ENCODE measurements at regions not wholly inside any gene's neighbourhood (a gene's known extent, or its start where the extent isn't known, plus 50 kb on each side); places are given as distances from the start of the nearest gene placed in this dataset.

DNA sequence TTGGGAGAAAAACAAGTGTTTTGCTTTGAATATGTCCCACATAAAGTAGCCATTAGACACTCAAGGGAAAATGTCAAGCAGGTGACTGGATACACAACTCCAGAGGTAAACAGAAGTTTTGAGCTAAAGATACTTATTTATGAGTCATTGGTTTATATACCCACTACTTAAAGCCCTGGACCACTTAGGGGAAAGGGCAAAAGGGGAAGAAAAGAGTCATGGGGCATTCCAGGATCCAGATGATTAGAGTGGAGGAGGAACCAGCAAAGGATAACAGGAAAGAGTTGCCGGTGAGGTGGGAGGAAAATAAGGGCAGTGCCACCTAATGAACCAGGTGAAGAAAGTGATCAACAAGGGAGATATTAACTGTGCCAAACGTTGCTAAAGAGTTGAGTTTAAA lies 254.2 kb upstream of the NR4A3 start:
- TF ChIP-seq, protein P1, sequence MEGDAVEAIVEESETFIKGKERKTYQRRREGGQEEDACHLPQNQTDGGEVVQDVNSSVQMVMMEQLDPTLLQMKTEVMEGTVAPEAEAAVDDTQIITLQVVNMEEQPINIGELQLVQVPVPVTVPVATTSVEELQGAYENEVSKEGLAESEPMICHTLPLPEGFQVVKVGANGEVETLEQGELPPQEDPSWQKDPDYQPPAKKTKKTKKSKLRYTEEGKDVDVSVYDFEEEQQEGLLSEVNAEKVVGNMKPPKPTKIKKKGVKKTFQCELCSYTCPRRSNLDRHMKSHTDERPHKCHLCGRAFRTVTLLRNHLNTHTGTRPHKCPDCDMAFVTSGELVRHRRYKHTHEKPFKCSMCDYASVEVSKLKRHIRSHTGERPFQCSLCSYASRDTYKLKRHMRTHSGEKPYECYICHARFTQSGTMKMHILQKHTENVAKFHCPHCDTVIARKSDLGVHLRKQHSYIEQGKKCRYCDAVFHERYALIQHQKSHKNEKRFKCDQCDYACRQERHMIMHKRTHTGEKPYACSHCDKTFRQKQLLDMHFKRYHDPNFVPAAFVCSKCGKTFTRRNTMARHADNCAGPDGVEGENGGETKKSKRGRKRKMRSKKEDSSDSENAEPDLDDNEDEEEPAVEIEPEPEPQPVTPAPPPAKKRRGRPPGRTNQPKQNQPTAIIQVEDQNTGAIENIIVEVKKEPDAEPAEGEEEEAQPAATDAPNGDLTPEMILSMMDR (IDR thresholded peaks at IDR 0.05) = no peak
- Histone ChIP-seq H3K9me3 (no peaks in the 10 kb centered on the region), H3K4me1 (ENCODE audit: low read depth) (no peaks in the 10 kb centered on the region), H3K36me3 (ENCODE audit: low read depth) (no peaks in the 10 kb centered on the region), H3K4me3 (no peak overlapping the region)
- DNase-seq (no peak), ATAC-seq (no peak)
- intact Hi-C loops (cut with DNase I, micrococcal nuclease) = no loop called here

GRCh38 chr9:99569840-99570239 lies 251.8 kb upstream of the NR4A3 start:
- intact Hi-C loops (cut with DNase I, micrococcal nuclease) = no loop called here
- Histone ChIP-seq H3K36me3 (ENCODE audit: low read depth) (no peaks in the 10 kb centered on the region), H3K9me3 (no peaks in the 10 kb centered on the region), H3K4me1 (ENCODE audit: low read depth) (no peaks in the 10 kb centered on the region), H3K4me3 (no peak overlapping the region)
- ATAC-seq (no peak), DNase-seq (no peak)
- TF ChIP-seq, protein P1 (IDR thresholded peaks at IDR 0.05) = no peak

DNA sequence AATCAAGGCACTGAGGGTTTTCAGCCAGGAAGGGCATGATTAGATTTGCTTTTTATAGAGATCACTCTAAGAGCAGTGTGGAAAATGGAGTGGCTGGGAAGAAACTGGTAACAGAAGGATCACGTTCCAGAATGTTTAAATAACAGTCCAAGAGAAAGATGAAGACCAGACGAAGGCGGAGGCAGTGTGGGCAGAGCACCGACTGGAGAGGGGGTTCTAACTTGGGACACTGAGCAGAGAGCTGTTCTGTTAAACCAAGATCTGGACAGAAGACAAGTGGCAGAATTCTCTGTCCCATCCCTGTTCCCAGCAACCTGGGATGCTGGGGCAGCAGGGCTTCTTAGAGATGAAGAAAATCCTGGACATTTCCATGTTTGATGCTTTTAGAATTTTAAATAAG lies 249.1 kb upstream of the NR4A3 start:
- H3K4me1 ChIP-seq (ENCODE audit: low read depth) = no peaks in the 10 kb centered on the region
- ATAC-seq (no peak), DNase-seq (no peak)
- no peaks in the 10 kb centered on the region for H3K9me3 ChIP-seq
- H3K36me3 ChIP-seq (ENCODE audit: low read depth) = no peaks in the 10 kb centered on the region
- H3K4me3 ChIP-seq = no peak overlapping the region
- TF ChIP-seq, protein P1 (IDR thresholded peaks at IDR 0.05) = no peak
- intact Hi-C loops (cut with DNase I, micrococcal nuclease) = no loop called here

DNA sequence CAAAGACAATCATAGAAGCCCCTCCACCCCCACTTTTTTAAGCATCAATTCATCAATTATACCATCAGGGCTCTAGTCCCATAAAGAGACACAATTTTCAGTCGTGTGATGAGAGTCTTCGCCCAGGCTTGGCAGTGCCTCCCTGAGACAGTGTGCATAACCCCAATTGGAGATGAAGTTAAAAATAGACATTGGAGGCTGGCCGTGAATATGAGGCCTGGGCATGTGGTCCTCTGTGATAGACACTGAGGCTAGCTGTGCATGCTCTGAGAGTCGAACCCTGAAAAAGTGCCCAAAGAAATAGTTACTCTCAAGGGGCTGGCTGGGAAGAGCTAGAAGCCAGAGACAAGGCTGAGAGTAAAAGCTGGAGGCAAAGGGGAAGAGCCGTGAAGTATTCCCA lies 248.6 kb upstream of the NR4A3 start:
- DNase-seq (no peak), ATAC-seq (no peak)

DNA sequence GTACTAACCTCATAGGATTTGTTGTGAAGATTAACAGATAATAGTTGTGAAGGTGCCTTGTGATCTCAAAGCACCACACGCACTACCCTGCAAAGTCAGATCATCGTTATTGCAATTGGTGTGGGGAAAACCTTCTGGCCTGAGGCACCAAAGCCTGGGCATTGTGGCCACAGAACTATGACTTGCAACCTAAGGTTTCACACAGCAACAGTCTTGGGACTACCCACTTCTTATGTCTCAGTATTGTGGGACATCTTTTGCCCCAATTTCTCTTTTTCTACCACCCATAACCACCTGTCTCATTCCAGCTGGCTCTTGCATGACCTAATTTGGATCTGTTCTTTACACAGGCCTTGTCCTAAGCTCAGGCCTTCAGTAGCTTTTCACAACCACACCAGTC lies 247.8 kb upstream of the NR4A3 start:
- TF ChIP-seq, protein P1 (IDR thresholded peaks at IDR 0.05) = no peak
- DNase-seq (no peak), ATAC-seq (no peak)
- Histone ChIP-seq H3K9me3 (no peaks in the 10 kb centered on the region), H3K4me3 (no peak overlapping the region), H3K36me3 (ENCODE audit: low read depth) (no peaks in the 10 kb centered on the region), H3K4me1 (ENCODE audit: low read depth) (no peaks in the 10 kb centered on the region)
- intact Hi-C loops (cut with DNase I, micrococcal nuclease) = no loop called here

More for the DNA sequence above, 248.6 kb upstream of the NR4A3 start:
- intact Hi-C loops (cut with DNase I, micrococcal nuclease) = no loop called here
- H3K4me1 ChIP-seq (ENCODE audit: low read depth) = no peaks in the 10 kb centered on the region
- no peak overlapping the region for H3K4me3 ChIP-seq
- TF ChIP-seq, protein P1 (IDR thresholded peaks at IDR 0.05) = no peak
- H3K9me3 ChIP-seq = no peaks in the 10 kb centered on the region
- no peaks in the 10 kb centered on the region for H3K36me3 ChIP-seq (ENCODE audit: low read depth)

DNA sequence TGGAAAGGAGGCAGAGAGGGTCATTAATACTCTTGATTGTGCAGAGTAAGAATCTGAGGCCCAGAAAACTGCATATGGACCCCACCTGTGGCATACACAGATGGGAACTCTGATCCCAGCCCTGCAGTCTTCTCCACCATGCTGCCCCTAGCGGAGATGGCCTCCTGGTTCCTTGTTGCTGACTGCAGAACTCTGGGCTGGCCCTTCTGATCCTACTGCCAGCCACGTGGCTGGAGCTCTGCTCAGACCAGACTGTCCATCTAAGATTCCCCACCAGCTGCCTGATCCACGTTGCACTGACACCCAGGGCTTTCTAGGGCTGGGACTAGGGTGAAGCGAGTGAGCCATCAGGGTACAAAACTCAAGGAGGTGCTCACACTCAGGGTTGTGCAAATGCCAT lies 245.7 kb upstream of the NR4A3 start:
- H3K4me1 ChIP-seq (ENCODE audit: low read depth) = no peaks in the 10 kb centered on the region
- DNase-seq (no peak), ATAC-seq (no peak)
- TF ChIP-seq, protein P1 (IDR thresholded peaks at IDR 0.05) = no peak
- intact Hi-C loops (cut with DNase I, micrococcal nuclease) = no loop called here
- no peaks in the 10 kb centered on the region for H3K36me3 ChIP-seq (ENCODE audit: low read depth)
- H3K9me3 ChIP-seq = no peaks in the 10 kb centered on the region
- H3K4me3 ChIP-seq = no peak overlapping the region
